PC-9 (cell line): ENCODE measurements at regions not wholly inside any gene's neighbourhood (a gene's known extent, or its start where the extent isn't known, plus 50 kb on each side); places are given as distances from the start of the nearest gene placed in this dataset.

ENCODE experiments used
- BruUV-seq: library from RNA; stranded (reverse); fragments of 400-500 nt; replicated peaks from 2 replicates; lab custom pipeline; 2021; lab: Mats Ljungman, UMichigan
- CTCF ChIA-PET: fragments of 300-600 bp; sonication (Branson Sonifier 250); formaldehyde crosslinking; loops from one replicate; lab custom pipeline; 2022; ENCODE audit warnings: antibody characterized with exemption; lab: Charles Lee
- POLR2A ChIA-PET: fragments of 300-600 bp; sonication (Branson Sonifier 250); formaldehyde crosslinking; loops from one replicate; lab custom pipeline; 2022; ENCODE audit warnings: antibody characterized with exemption; ENCODE audit not compliant: unreplicated experiment; lab: Charles Lee
- DNase-seq, 2 experiments: peaks; one replicate each; pipeline versions ENCODE4 v3.0.0 to v3.0.0-alpha.2; 2015 to 2022; ENCODE audit warnings: mixed read lengths in 1 of 2
- H2AFZ ChIP-seq: fragments of 200-600 bp; sonication (generic); 2 replicates; pipeline ENCODE4 v1.8.1; 2017; ENCODE audit warnings: antibody characterized with exemption
- H3F3A ChIP-seq: fragments of 200-600 bp; sonication (generic); 2 replicates; pipeline ENCODE4 v1.8.1; 2017; ENCODE audit warnings: antibody characterized with exemption, mild to moderate bottlenecking, low read depth; ENCODE audit not compliant: insufficient read depth
- H3K27ac ChIP-seq: fragments of 200-600 bp; sonication (generic); 2 replicates; pipeline ENCODE4 v1.6.1; 2016; ENCODE audit warnings: mixed run types
- H3K27me3 ChIP-seq: fragments of 200-600 bp; sonication (generic); 2 replicates; pipeline ENCODE4 v1.6.1; 2016; ENCODE audit warnings: low read depth, mixed run types; ENCODE audit not compliant: insufficient read depth
- H3K36me3 ChIP-seq: fragments of 200-600 bp; sonication (generic); 2 replicates; pipeline ENCODE4 v1.6.1; 2016; ENCODE audit warnings: low read depth, mixed run types
- H3K4me1 ChIP-seq: fragments of 200-600 bp; sonication (generic); replicated peaks from 2 replicates; pipeline ENCODE4 v1.6.1; 2016; ENCODE audit warnings: mixed run types; ENCODE audit not compliant: insufficient read depth
- H3K4me2 ChIP-seq: fragments of 200-600 bp; sonication (generic); 2 replicates; pipeline ENCODE4 v1.6.1; 2017; ENCODE audit warnings: mixed run types
- H3K4me3 ChIP-seq: fragments of 200-600 bp; sonication (generic); 2 replicates; pipeline ENCODE4 v1.6.1; 2016; ENCODE audit warnings: mixed run types
- H3K79me2 ChIP-seq: fragments of 200-600 bp; sonication (generic); 2 replicates; pipeline ENCODE4 v1.6.1; 2017; ENCODE audit warnings: low read depth, mixed run types
- H3K9me2 ChIP-seq: fragments of 200-600 bp; sonication (generic); 2 replicates; pipeline ENCODE4 v1.8.1; 2017; ENCODE audit warnings: mild to moderate bottlenecking; ENCODE audit not compliant: insufficient read depth
- H3K9me3 ChIP-seq: fragments of 200-600 bp; sonication (generic); 2 replicates; pipeline ENCODE4 v1.8.1; 2016; ENCODE audit warnings: low read depth; ENCODE audit not compliant: insufficient read depth
- H4K20me1 ChIP-seq: fragments of 200-600 bp; sonication (generic); 2 replicates; pipeline ENCODE4 v1.8.1; 2017; ENCODE audit not compliant: insufficient read depth
- CTCF ChIP-seq: fragments of 200-600 bp; sonication (generic); conservative IDR thresholded peaks from 2 replicates; pipeline ENCODE4 v1.6.1; 2017; ENCODE audit warnings: mixed run types, antibody characterized with exemption, mild to moderate bottlenecking, moderate library complexity
- EZH2 ChIP-seq: fragments of 200-600 bp; sonication (generic); IDR thresholded peaks from 2 replicates; pipeline ENCODE4 v1.8.0; 2017; ENCODE audit warnings: antibody characterized with exemption, low read depth
- intact Hi-C: fragments of 100-400 bp; cut with micrococcal nuclease; formaldehyde crosslinking; loops from one replicate; pipeline ENCODE4 v1.10.0; 2022; ENCODE audit not compliant: unreplicated experiment

- H4K20me1 ChIP-seq = no peaks in the 10 kb centered on the region
- ChIA-PET POLR2A (no interaction called here), CTCF (no interaction called here)
- H3K79me2 ChIP-seq = no peaks in the 10 kb centered on the region
- H3K27ac ChIP-seq = no peak overlapping the region
- peaks cover 17% of the 10 kb centered on the region for H3K4me1 ChIP-seq
- BruUV-seq = no TSS peak
- peaks cover 7% of the 10 kb centered on the region; the same call in 1 of the 2 replicates for H3F3A ChIP-seq
- no peaks in the 10 kb centered on the region for H3K9me2 ChIP-seq
- H2AFZ ChIP-seq = no peak overlapping the region
- H3K4me3 ChIP-seq = no peak overlapping the region
- intact Hi-C loops = no loop called here
- TF ChIP-seq EZH2 (no peak), CTCF (no peak)
- no peaks in the 10 kb centered on the region for H3K36me3 ChIP-seq
- no peak for DNase-seq
- no peaks in the 10 kb centered on the region for H3K9me3 ChIP-seq
- H3K4me2 ChIP-seq = no peak overlapping the region
- no peaks in the 10 kb centered on the region for H3K27me3 ChIP-seq
These were observed 106.0 kb downstream of the RPL22L1 start for GRCh38 chr3:170764017-170764416.

- Histone ChIP-seq H3K27ac (no peak overlapping the region), H3F3A (peaks cover 7% of the 10 kb centered on the region), H3K9me3 (no peaks in the 10 kb centered on the region), H3K79me2 (no peaks in the 10 kb centered on the region), H3K4me2 (no peak overlapping the region), H3K27me3 (no peaks in the 10 kb centered on the region), H2AFZ (no peak overlapping the region), H3K4me1 (peaks cover 17% of the 10 kb centered on the region), H3K4me3 (no peak overlapping the region), H3K9me2 (no peaks in the 10 kb centered on the region), H4K20me1 (no peaks in the 10 kb centered on the region), H3K36me3 (no peaks in the 10 kb centered on the region)
- BruUV-seq = no TSS peak
- TF ChIP-seq CTCF (no peak), EZH2 (no peak)
- CTCF ChIA-PET = no interaction called here
- POLR2A ChIA-PET = no interaction called here
- no peak for DNase-seq
- intact Hi-C loops = no loop called here
These were observed 107.9 kb downstream of the RPL22L1 start for GRCh38 chr3:170762064-170762463.

DNA sequence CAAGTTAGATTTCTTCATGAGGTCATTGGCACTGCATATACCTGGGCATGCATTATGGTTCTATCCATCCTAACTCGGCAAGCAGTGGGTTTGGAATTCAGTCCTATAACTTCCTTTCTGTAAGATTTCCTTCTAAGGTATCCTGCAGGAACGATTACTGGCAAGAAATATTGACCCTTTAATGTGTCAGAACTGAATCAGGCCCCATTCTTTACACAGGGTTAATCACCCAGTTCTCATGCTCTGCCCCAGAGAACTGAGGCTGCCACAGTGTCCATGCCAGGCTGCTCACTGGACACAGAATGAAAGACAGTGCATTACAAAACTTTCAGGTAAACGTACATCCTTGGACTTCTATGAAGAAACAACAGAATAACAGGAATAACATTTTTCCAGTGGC is 108.9 kb downstream of the RPL22L1 start:
- no peaks in the 10 kb centered on the region for H3K27me3 ChIP-seq
- H3F3A ChIP-seq = peaks cover 7% of the 10 kb centered on the region
- no peaks in the 10 kb centered on the region for H4K20me1 ChIP-seq
- no peaks in the 10 kb centered on the region for H3K9me3 ChIP-seq
- no peaks in the 10 kb centered on the region for H3K79me2 ChIP-seq
- POLR2A ChIA-PET = no interaction called here
- H3K4me2 ChIP-seq = no peak overlapping the region
- DNase-seq = no peak
- no peaks in the 10 kb centered on the region for H3K9me2 ChIP-seq
- H2AFZ ChIP-seq = no peak overlapping the region
- no peaks in the 10 kb centered on the region for H3K36me3 ChIP-seq
- H3K27ac ChIP-seq = no peak overlapping the region
- no TSS peak for BruUV-seq
- no peak overlapping the region for H3K4me3 ChIP-seq
- peaks cover 17% of the 10 kb centered on the region for H3K4me1 ChIP-seq
- CTCF ChIA-PET = no interaction called here
- no peak for TF ChIP-seq EZH2
- no peak for TF ChIP-seq CTCF
- intact Hi-C loops = no loop called here
